GM19238 (cell line): ENCODE measurements at regions not wholly inside any gene's neighbourhood (a gene's known extent, or its start where the extent isn't known, plus 50 kb on each side); places are given as distances from the start of the nearest gene placed in this dataset.
A peak's percentile ranks its signal among the peaks of the same experiment; 100 is the strongest.

Experiments
- DNase-seq: peaks from one replicate; pipeline ENCODE4 v3.0.0; 2011; ENCODE audit warnings: low spot score; ENCODE audit not compliant: insufficient read length

- no peak for DNase-seq
Observed at GRCh38 chr17:77873500-77874302, 84.8 kb upstream of the TNRC6C start.

- no peak for DNase-seq
Observed at GRCh38 chr17:77874303-77875050, 84.0 kb upstream of the TNRC6C start.

GRCh38 chr17:77875051-77875780 lies 83.3 kb upstream of the TNRC6C start:
- DNase-seq = no peak

GRCh38 chr17:77875881-77876509 lies 82.5 kb upstream of the TNRC6C start:
- no peak for DNase-seq

GRCh38 chr17:77877036-77877435 lies 81.5 kb upstream of the TNRC6C start:
- DNase-seq = no peak

GRCh38 chr17:77877646-77878355 lies 80.7 kb upstream of the TNRC6C start:
- no peak for DNase-seq

GRCh38 chr17:77879226-77879895 lies 79.1 kb upstream of the TNRC6C start:
- no peak for DNase-seq

GRCh38 chr17:77879896-77880280 lies 78.6 kb upstream of the TNRC6C start:
- DNase-seq = no peak

- DNase-seq = no peak
Observed at GRCh38 chr17:77880711-77881450, 77.6 kb upstream of the TNRC6C start.

GRCh38 chr17:77881545-77881944 lies 77.0 kb upstream of the TNRC6C start:
- peak; percentile 94 for DNase-seq

GRCh38 chr17:77882040-77882439 lies 76.5 kb upstream of the TNRC6C start:
- DNase-seq = no peak

GRCh38 chr17:77882481-77883212 lies 75.9 kb upstream of the TNRC6C start:
- peak; percentile 37 for DNase-seq

GRCh38 chr17:77883213-77883650 lies 75.3 kb upstream of the TNRC6C start:
- DNase-seq = no peak

GRCh38 chr17:77884019-77884418 lies 74.5 kb upstream of the TNRC6C start:
- DNase-seq = no peak

- DNase-seq = no peak
Observed at GRCh38 chr17:77884967-77885641, 73.4 kb upstream of the TNRC6C start.

- DNase-seq = no peak
Observed at GRCh38 chr17:77885678-77886386, 72.7 kb upstream of the TNRC6C start.

GRCh38 chr17:77886387-77886728 lies 72.1 kb upstream of the TNRC6C start:
- DNase-seq = no peak

GRCh38 chr17:77887110-77887463 lies 71.4 kb upstream of the TNRC6C start:
- no peak for DNase-seq
